ENCODE measurements at regions not wholly inside any gene's neighbourhood (a gene's known extent, or its start where the extent isn't known, plus 50 kb on each side); places are given as distances from the start of the nearest gene placed in this dataset.
A peak's percentile ranks its signal among the peaks of the same experiment; 100 is the strongest.

GRCh38 chr18:38981389-38981788 lies 1415.8 kb upstream of the CELF4 start:
- no peaks in the 10 kb centered on the region for H3K4me1 Mint-ChIP-seq (ENCODE audit: low read depth, unreplicated experiment)
- DNase-seq (ENCODE audit: low read depth) (no peak), FAIRE-seq (no peak)
- Histone ChIP-seq H3K4me2 (ENCODE audit: low read length) (no peak overlapping the region), H3K79me2 (ENCODE audit: insufficient read depth, low read length) (no peaks in the 10 kb centered on the region), H3K27ac (ENCODE audit: low read depth, low read length) (no peak overlapping the region), H4K20me1 (ENCODE audit: insufficient read depth, low read length) (no peaks in the 10 kb centered on the region), H3K27me3 (ENCODE audit: insufficient read depth, low read length) (no peaks in the 10 kb centered on the region), H3K4me1 (ENCODE audit: insufficient read depth, low read length) (no peaks in the 10 kb centered on the region), H2AFZ (ENCODE audit: low read depth, low read length) (no peak overlapping the region), H3K4me3 (ENCODE audit: insufficient read depth, low read depth, low read length) (no peak overlapping the region), H3K9me3 (ENCODE audit: insufficient read depth, low read depth, low read length) (no peaks in the 10 kb centered on the region), H3K36me3 (ENCODE audit: insufficient read depth, low read length) (no peaks in the 10 kb centered on the region), H3K9ac (ENCODE audit: low read length) (no peak overlapping the region)
- no peaks in the 10 kb centered on the region for H3K27me3 Mint-ChIP-seq (ENCODE audit: low read depth, unreplicated experiment)
- TF ChIP-seq EZH2 (IDR thresholded peaks at IDR 0.05; ENCODE audit: insufficient read depth, low read length) (no peak), CTCF (IDR thresholded peaks at IDR 0.05; ENCODE audit: insufficient read depth, low read depth, low read length) (no peak)
- no peak overlapping the region for H3K27ac Mint-ChIP-seq (ENCODE audit: unreplicated experiment)
- no peak overlapping the region for H3K4me3 Mint-ChIP-seq (ENCODE audit: unreplicated experiment)
- no peaks in the 10 kb centered on the region for H3K36me3 Mint-ChIP-seq (ENCODE audit: low read depth, unreplicated experiment)
- H3K9me3 Mint-ChIP-seq (ENCODE audit: unreplicated experiment) = peaks cover 1% of the 10 kb centered on the region

- no peaks in the 10 kb centered on the region for H3K36me3 ChIP-seq (ENCODE audit: insufficient read depth, low read length)
- FAIRE-seq (no peak), DNase-seq (ENCODE audit: low read depth) (no peak)
- no peaks in the 10 kb centered on the region for H3K27me3 ChIP-seq (ENCODE audit: insufficient read depth, low read length)
- no peak overlapping the region for H3K27ac ChIP-seq (ENCODE audit: low read depth, low read length)
- H3K9me3 ChIP-seq (ENCODE audit: insufficient read depth, low read depth, low read length) = no peaks in the 10 kb centered on the region
- no peaks in the 10 kb centered on the region for H3K36me3 Mint-ChIP-seq (ENCODE audit: low read depth, unreplicated experiment)
- H3K4me1 Mint-ChIP-seq (ENCODE audit: low read depth, unreplicated experiment) = no peaks in the 10 kb centered on the region
- no peak overlapping the region for H3K9ac ChIP-seq (ENCODE audit: low read length)
- H3K4me3 Mint-ChIP-seq (ENCODE audit: unreplicated experiment) = no peak overlapping the region
- TF ChIP-seq EZH2 (IDR thresholded peaks at IDR 0.05; ENCODE audit: insufficient read depth, low read length) = no peak
- TF ChIP-seq CTCF (IDR thresholded peaks at IDR 0.05; ENCODE audit: insufficient read depth, low read depth, low read length) = no peak
- no peaks in the 10 kb centered on the region for H3K79me2 ChIP-seq (ENCODE audit: insufficient read depth, low read length)
- H3K27ac Mint-ChIP-seq (ENCODE audit: unreplicated experiment) = no peak overlapping the region
- no peaks in the 10 kb centered on the region for H3K9me3 Mint-ChIP-seq (ENCODE audit: unreplicated experiment)
- no peaks in the 10 kb centered on the region for H3K27me3 Mint-ChIP-seq (ENCODE audit: low read depth, unreplicated experiment)
- H3K4me1 ChIP-seq (ENCODE audit: insufficient read depth, low read length) = no peaks in the 10 kb centered on the region
- H3K4me3 ChIP-seq (ENCODE audit: insufficient read depth, low read depth, low read length) = no peak overlapping the region
- no peak overlapping the region for H2AFZ ChIP-seq (ENCODE audit: low read depth, low read length)
- H4K20me1 ChIP-seq (ENCODE audit: insufficient read depth, low read length) = no peaks in the 10 kb centered on the region
- no peak overlapping the region for H3K4me2 ChIP-seq (ENCODE audit: low read length)
Observed at GRCh38 chr18:38980420-38980819, 1414.8 kb upstream of the CELF4 start.

GRCh38 chr18:38972571-38972970 lies 1407.0 kb upstream of the CELF4 start:
- TF ChIP-seq EZH2 (IDR thresholded peaks at IDR 0.05; ENCODE audit: insufficient read depth, low read length) (no peak), CTCF (IDR thresholded peaks at IDR 0.05; ENCODE audit: insufficient read depth, low read depth, low read length) (no peak)
- no peaks in the 10 kb centered on the region for H4K20me1 ChIP-seq (ENCODE audit: insufficient read depth, low read length)
- Mint-ChIP-seq H3K9me3 (ENCODE audit: unreplicated experiment) (no peaks in the 10 kb centered on the region), H3K36me3 (ENCODE audit: low read depth, unreplicated experiment) (no peaks in the 10 kb centered on the region), H3K4me3 (ENCODE audit: unreplicated experiment) (no peak overlapping the region), H3K4me1 (ENCODE audit: low read depth, unreplicated experiment) (peaks cover 17% of the 10 kb centered on the region), H3K27me3 (ENCODE audit: low read depth, unreplicated experiment) (no peaks in the 10 kb centered on the region), H3K27ac (ENCODE audit: unreplicated experiment) (peak overlapping the region; percentile 66)
- no peaks in the 10 kb centered on the region for H3K27me3 ChIP-seq (ENCODE audit: insufficient read depth, low read length)
- H3K4me3 ChIP-seq (ENCODE audit: insufficient read depth, low read depth, low read length) = no peak overlapping the region
- H3K27ac ChIP-seq (ENCODE audit: low read depth, low read length) = no peak overlapping the region
- no peaks in the 10 kb centered on the region for H3K9me3 ChIP-seq (ENCODE audit: insufficient read depth, low read depth, low read length)
- no peaks in the 10 kb centered on the region for H3K79me2 ChIP-seq (ENCODE audit: insufficient read depth, low read length)
- DNase-seq (ENCODE audit: low read depth) (no peak), FAIRE-seq (no peak)
- H3K9ac ChIP-seq (ENCODE audit: low read length) = no peak overlapping the region
- H3K4me2 ChIP-seq (ENCODE audit: low read length) = no peak overlapping the region
- no peaks in the 10 kb centered on the region for H3K4me1 ChIP-seq (ENCODE audit: insufficient read depth, low read length)
- H2AFZ ChIP-seq (ENCODE audit: low read depth, low read length) = no peak overlapping the region
- H3K36me3 ChIP-seq (ENCODE audit: insufficient read depth, low read length) = no peaks in the 10 kb centered on the region
